Epidermal melanocyte (primary cell): ENCODE measurements at regions not wholly inside any gene's neighbourhood (a gene's known extent, or its start where the extent isn't known, plus 50 kb on each side); places are given as distances from the start of the nearest gene placed in this dataset.

Experiments
- DNase-seq: peaks from one replicate; pipeline ENCODE4 v3.0.0; 2011; ENCODE audit warnings: low spot score; ENCODE audit not compliant: insufficient read length

DNA sequence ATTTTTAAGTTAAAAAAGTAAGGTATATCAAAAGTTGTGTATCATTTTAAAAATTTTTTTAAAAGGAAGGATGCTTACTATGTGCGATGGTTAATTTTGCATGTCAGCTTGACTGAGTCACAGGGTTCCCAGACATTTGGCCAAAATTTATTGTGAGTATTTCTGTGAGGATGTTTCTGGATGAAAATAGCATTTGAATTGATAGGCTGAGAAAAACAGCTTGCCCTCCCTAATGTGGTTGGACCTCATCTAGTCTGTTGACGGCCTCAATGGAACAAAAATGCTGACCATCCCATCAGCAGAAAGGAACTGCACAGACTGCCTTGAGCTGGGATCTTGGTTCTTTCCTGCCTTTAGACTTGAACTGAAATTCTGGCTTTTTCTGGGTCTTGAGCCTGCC lies 724.5 kb downstream of the NCAM2 start:
- DNase-seq = no peak

DNA sequence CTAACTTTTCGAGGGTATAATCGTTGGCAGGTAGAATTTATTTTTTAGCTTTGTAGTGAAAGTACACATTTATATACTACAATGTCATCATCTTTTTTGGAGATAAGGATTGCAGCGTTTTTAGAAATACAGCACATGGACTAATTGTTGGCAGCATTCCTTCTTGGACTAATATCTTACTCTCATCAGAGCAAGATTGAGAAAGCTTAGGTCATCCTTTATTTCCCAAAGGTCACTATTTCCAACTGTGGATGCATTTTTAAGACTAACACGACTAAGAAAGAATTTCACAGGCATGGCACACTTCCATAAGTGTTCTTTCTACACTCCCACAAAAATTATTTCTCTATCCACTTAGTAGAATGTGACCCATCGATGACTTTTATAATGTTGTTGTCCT lies 732.3 kb downstream of the NCAM2 start:
- no peak for DNase-seq

DNA sequence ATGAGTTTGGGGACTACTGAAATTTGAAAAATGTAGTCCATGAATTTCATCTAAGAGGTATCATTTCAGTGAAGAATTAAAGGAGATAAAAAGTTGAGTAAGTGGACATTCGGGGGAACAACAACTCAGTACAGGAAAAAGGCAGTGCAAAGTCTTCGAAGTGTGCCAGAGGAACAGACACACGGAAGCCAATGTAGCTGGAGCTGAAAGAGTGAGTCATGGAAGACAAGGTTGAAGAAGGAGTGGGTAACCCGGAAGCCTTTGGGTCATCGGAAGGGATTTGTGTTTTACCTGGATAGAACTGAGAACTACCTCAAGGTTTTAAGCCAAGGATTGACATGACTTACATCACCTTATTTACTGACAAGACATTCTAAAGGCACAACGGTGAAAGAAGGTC lies 733.4 kb downstream of the NCAM2 start:
- DNase-seq = no peak

DNA sequence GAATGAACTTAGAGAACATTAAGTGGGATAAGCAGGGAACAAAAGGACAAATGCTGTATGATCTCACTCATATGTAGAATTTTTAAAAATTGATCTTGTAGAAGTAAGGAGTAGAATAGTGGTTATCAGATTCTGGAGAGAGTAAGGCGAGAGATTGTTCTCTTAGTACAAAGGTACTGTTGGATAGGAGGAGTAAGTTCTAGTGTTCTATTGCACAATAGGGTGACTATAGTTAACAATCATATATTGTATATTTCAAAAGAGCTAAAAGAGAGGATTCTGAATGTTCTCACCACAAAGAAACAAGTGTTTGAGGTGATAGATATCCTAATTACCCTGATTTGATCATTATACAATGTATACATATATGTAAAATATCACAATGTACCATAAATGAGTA lies 735.9 kb downstream of the NCAM2 start:
- DNase-seq = no peak

DNA sequence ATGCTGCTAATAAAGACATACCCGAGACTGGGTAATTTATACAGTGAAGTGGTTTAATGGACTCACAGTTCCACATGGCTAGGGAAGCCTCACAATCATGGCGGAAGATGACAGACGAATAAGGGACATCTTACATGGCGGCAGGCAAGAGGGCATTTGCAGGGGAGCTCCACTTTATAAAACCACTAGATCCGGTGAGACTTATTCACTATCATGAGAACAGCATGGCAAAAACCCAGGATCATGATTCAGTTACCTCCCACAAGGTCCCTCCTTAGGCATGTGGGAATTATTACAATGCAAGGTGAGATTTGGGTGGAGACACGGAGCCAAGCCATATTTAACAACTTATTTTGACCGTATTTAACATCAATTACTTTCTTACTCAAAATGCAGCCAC lies 739.0 kb downstream of the NCAM2 start:
- DNase-seq = no peak

DNA sequence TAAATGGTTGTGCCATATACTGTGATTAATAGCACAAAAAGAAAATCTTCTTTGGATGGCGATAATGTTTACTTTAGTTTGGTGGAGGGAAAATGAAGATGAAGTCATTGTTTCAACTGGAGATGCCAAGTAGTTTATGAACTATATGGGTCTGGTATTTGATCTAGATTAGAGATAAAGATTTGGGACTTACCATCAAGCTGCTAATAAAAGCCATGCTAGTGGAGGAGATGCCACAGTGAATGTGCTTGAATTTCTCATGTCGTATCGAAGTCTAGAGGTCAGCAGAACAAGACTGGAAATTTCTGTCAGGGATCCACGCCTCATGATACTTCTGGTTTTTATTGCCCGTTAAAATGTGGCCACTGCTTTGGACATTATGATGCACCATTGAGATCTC lies 742.0 kb downstream of the NCAM2 start:
- DNase-seq = no peak

DNA sequence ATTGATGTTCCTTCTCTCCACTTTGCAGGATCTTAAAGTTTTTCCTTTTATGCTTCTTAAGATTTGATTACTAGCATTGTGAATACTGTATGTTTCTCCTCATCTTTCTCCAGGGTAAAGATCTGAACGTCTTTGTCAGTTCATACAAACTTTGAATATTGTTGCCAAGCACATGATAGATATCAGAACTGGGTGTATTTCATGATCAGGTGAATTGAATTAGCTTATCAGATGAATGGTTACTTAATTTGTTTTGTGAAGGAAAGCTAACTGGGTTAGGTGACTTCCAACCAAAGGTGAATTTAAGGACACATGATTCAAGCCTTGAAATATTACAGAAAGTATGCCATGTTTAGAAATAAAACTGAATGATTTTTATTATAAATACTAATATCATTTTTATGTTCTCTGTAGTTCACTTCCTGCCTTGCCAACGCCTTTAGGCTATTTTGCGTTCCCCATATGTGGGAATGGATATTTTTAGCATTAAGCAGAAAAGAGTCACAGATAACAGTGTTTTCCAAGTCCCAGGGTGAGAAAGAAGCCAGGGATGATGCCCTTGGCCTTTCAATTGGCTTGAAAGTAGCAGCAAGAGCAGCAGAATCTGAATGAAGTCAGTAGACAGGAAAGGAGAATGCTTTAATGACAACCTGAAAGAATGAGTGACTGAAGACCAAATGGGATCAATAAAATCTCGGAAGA lies 752.1 kb downstream of the NCAM2 start:
- peak; percentile 17 for DNase-seq

DNA sequence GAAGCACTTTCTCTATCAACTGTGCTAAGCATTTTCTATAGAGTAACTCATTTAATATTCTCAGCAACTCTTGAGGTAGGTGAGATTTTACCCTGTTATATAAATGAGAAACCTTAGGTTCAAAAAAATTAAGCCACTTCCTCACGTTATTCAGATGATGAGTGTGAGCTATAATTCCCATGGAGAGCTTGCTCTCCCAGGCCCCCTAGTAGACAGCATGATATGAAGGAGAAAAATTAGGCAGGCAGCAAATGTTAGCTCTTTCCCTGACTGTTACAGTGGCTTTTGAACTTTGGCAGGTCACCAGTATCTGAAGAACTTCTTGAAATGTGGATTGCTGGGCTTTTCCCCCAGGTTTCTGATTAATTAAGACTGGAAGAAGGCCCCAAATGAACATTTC lies 753.1 kb downstream of the NCAM2 start:
- DNase-seq = no peak

DNA sequence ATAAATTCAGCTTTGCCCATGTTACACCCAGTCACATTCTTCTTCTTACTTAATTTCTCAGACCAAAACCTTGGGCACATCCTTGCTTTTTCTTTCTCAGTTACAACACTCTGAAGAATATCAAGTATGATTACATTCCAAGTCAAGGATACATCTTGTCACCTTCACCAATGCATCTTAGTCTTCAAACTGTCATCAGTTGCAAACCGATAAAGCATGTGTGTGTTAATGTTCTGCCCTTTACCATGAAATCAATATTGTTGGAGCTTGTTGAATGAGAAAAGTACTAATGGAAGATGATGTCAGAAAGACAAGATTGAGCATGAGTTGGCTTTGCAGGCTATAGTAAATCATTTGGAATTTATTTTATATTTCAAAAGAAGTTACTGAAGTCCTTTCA lies 764.6 kb downstream of the NCAM2 start:
- DNase-seq = no peak

DNA sequence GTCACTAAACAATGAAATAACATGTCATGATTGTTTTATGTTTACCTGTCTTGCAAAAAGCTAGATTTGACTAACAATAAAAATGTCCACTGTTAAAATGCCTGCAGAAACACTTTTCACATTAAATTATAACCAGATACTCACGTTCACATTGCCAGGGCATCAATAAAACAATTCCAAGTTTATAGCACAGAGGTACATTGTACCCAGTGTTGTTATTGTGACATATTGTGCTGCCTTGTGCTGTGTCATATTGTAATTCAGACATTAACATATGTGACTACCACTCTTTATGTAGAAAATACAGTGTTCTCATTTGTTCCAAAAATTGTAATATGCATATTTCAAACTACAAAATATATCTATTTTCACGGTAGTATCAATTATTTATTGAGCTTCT lies 766.1 kb downstream of the NCAM2 start:
- no peak for DNase-seq

DNA sequence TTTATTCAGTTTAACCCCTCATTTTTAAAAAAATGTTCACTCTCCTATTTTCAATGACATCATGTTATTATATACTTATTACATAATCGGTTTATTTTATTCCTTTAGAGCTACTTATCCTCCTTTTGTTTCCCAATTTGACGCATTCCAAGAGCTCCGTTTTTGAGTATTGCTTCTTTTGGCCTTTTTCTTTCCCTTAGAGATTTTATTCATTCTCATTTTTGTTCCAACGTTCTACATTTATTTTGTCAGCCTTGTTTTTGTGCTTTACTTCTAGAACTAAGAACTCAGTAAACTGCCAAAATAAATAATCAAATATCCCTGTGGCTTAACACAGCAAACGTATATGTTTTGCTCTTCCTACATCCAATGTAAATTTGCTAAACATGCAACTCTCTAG lies 769.1 kb downstream of the NCAM2 start:
- DNase-seq = no peak

DNA sequence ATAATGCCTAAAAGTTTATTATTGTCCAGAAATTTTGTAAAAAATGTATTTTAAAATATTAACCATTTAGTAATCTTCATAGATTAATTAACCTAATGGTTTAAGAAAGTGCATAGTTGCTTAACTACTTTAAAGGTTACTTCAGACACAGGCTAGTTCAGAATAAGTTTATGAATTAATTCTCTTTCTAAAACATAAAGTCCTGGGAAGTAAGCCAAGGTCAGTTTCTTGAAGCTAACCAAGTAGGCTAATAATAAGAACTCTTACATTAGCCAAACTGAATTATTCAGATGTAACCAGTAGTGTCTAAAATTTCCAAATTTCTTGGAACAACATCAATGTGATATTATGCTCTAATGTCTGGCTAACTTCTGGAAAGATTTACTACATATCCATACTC lies 790.4 kb downstream of the NCAM2 start:
- no peak for DNase-seq

DNA sequence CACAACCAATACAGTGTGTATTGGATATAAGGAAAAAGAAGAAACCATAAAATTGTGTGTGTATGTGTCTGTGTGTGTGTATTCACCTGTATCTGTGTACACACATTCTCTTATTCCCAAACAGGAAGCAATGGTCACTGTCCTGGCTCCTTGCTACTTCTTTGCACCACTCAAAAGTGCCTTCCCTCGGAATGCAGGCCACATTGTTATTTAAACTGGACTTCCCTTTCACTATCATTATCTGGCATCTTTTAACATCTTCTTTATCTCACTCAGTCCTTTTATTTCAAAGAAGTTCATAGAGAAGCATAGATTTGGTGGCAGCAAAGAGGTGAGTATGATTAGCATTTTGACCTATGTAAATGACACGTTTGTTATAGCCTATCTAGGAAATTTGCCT lies 803.7 kb downstream of the NCAM2 start:
- DNase-seq = no peak

DNA sequence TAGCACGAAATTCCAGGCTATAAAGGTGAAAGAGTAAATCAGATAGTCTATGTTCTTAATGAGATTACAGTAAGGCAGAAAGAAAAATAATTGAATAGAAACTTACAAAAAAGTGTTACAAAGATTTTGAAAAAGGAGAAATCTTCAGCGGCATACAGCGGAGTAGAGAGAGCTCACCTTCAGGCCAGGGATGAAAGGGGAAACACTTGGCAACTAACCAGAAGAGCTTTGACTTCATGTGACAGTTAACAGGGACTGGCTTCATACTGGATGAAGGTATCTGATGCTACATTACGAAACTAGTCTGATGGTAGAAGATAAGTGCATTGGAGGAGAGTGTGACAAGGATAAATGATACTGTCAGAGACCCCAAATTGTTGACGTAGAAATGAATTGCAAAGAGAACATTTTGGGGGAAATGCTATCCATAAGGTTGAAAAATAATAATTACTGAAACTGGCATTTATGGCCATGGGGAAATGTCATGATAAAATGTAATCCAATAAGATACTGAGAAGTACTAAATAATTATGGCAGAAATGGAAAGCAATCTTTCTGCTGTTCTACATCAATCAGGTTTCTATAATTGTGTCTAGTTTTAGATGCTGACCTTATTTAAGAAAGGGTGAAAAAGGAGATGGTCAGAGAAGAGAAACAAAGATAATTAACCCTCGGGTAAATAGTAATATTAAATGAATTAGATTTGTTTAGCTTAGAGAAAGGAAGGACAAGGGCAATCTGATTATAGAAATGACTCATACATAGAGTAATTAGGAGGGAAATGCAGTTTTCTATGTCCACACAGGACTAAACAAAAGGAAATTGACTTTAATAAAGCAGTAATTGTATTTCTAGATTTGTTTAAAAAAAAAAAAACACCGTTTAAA lies 808.7 kb downstream of the NCAM2 start:
- DNase-seq = no peak

DNA sequence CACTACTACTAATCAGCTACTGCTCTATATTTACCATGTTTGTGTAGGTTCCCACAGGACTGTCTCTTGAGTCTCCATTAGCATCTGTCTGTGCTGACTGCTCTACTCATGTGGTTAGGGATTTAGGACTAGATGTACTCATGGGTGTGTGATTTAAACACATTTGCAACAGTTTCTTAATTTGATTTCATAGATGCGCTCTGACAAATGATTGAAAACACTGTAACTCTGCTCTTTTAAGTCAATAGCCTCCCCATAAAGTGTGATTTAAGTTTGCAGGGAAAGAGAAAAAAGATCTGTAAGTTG lies 809.3 kb downstream of the NCAM2 start:
- no peak for DNase-seq

DNA sequence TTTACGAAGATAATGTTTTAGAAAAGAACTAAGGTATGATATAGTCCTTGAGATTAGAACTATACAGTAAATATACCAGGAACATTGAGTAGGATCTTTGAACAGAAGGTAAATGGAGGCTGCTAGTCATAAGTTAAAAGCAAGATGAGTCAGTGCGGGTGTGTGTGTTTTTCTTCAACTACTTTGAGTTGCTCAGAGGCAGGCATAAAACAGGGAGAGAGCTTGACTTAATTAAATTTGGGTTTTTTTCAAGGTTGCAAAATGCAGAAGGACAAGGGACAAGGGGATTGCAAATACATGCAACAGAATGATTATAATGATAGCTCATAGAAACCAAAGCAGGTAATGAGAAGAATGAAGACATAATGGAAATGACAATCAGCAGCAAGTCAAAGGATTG lies 815.1 kb downstream of the NCAM2 start:
- no peak for DNase-seq

DNA sequence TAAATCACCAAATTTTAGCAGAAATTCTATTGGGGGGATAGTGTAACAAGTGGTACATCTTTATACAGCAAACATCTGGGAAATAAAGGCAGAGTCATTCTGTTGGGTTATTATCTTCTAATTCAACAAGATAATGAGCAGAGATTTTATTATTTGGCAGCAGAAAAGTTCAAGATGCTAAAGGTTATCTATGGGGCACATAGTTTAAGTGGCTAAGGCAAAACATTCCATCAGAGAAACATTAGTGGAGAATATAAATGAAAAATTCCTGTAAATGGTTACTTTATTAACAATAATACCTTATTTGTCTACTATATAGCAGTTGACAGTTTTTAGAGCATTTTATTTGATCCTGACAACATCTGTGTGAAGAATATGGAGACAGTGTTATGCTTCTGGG lies 815.7 kb downstream of the NCAM2 start:
- no peak for DNase-seq

DNA sequence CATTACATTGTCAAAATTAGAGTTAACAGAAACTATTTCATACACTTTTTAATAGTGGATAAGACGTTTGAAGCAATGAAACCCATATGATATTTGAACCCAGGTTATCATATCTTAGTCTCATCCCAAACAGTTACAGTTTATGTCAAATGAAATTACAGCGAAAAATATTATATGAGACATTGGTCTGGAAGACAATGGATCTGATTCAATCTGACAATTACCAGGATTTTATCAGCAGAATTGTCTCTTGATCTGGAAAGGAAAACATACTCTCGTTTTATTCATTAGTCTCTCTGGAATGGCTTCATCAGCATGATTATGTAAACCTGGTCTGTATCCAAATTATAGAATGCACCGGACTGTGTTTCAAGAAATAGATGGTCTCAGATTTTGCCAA lies 818.6 kb downstream of the NCAM2 start:
- no peak for DNase-seq

DNA sequence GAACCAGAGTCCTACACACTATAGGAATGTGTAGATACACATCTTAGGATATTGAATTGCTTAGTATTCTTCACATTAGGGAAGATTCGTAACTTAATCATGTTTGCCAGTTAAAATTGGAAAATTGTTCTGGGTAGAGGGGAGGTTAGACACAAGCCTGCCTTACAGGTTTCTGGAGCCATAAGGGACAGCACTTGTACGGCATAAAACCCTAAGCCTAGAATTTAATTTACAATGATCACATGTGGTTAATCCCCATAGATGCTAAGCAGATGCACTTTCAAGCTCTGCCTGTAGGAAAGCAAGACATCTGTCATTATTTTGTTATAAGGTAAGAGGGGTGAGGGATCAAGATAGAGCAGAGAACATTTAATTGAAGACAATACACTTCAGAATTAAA lies 820.7 kb downstream of the NCAM2 start:
- DNase-seq = no peak

DNA sequence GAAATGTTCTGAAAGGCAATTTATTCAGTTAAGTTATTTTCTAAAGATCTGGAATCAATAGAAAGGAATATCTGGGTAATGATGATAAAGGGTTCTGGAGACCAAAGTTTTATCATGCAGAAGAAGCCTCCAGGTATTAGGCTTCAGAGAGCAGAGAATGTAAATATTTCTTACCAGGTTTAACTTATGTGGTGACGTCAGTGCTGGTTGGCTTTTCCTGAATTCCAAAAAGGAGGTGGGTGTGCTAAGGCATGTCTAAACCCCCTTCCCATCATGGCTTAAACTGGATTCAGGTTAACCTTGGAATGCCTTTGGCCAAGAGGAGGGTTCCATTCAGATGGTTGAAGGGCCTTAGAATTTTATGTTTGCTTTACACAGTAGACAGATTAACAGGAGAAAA lies 829.9 kb downstream of the NCAM2 start:
- DNase-seq = no peak

DNA sequence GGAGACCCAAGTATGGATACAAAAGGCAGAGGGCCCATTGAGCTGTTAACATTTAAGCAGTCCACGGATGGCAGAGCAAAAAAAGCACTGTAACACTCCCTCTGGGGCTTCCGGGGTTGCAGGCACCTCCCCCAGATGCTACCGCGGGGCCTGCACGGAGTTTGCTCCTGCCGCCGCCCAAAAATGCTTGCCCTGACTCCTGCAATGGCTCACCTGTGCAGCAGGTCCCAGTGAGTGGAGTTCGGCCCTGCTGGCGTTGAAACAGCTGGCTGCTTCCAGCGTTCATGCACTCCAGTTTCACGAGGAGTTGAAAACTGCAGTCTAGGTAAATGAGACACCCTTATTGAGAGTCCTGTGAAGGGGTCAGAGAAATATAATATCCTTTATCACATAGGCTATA lies 832.8 kb downstream of the NCAM2 start:
- no peak for DNase-seq

DNA sequence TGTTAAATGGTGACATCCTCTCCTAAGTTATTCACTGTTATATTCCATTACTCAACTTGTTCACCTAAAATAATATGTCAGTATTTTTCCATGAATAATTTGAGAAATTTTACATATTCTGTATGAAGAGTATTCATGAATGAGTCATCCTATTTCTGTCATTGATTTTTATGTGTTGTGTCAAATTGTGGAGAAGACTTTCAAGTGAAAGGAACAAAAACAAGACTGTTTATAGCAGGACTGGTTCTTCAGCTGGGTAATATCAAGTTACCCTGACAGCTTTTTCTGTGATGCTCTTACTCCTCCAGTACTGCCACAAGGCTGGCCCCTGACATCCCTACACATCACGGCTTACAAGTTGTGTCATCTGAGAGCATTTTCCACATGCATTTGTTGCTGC lies 847.7 kb downstream of the NCAM2 start:
- DNase-seq = no peak

DNA sequence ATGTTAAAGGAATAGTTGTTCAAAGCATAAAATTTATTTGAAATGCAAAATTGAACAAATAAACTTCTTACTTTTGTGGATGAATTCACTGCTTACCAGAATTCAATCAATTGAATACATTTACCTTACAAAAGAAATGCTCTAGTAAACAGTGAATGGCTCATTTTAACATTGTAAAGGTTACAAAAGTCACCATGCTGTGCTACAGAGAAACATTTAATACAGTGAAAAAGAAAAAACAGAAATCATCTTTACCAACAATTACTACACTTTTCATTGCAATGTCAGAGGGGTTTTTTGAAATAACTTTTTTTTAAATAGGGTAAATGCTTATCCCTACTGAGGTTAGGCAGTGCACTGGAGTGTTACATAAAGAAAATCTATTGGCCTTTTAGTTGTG lies 853.0 kb downstream of the NCAM2 start:
- DNase-seq = no peak
